Gastrocnemius medialis (tissue), 4 donors: ENCODE measurements at regions not wholly inside any gene's neighbourhood (a gene's known extent, or its start where the extent isn't known, plus 50 kb on each side); places are given as distances from the start of the nearest gene placed in this dataset.

Source experiments
- ATAC-seq, 2 donors: fragments of 150-250 bp; one replicate each; pipeline ENCODE4 v1.9.1; 2016
- DNase-seq, 2 donors: peaks; one replicate each; pipeline ENCODE4 v3.0.0-alpha.2; 2019
- H3K27ac ChIP-seq, 4 donors: fragments of 200-600 bp; sonication (generic); 1 replicate in 1 of 4; 2 replicates in 3 of 4; pipeline ENCODE4 v1.5.1; 2016 to 2018; ENCODE audit warnings: mild to moderate bottlenecking in 2 of 4, moderate library complexity in 1 of 4
- H3K27me3 ChIP-seq, 3 donors: fragments of 200-600 bp; sonication (generic) in 2 of 3; 1 replicate in 1 of 3; 2 replicates in 2 of 3; pipeline versions ENCODE4 v1.5.1 to v1.6.0; 2016 to 2019; ENCODE audit warnings: mild to moderate bottlenecking in 1 of 3, moderate library complexity in 1 of 3
- H3K36me3 ChIP-seq, 2 donors: fragments of 200-600 bp; sonication (generic) in 1 of 2; one replicate each; pipeline ENCODE4 v1.5.1; 2017 to 2018
- H3K4me1 ChIP-seq, 2 donors: fragments of 200-600 bp; sonication (generic) in 1 of 2; one replicate each; pipeline ENCODE4 v1.5.1; 2016 to 2017; ENCODE audit warnings: mild to moderate bottlenecking in 2 of 2
- H3K4me3 ChIP-seq, 4 donors: fragments of 200-600 bp; sonication (generic) in 3 of 4; 1 replicate in 1 of 4; 2 replicates in 3 of 4; pipeline ENCODE4 v1.5.1; 2016 to 2019; ENCODE audit warnings: mild to moderate bottlenecking in 2 of 4
- H3K9me3 ChIP-seq, 3 donors: fragments of 200-600 bp; sonication (generic) in 2 of 3; 1 replicate in 1 of 3; 2 replicates in 2 of 3; pipeline ENCODE4 v1.5.1; 2016 to 2019
- CTCF ChIP-seq, 5 experiments: fragments of 450-650 bp in 3 of 5; fragments of 200-600 bp in 2 of 5; sonication (generic) in 2 of 5; IDR thresholded peaks in 4 of 5; conservative IDR thresholded peaks in 1 of 5; 1 replicate in 4 of 5; 2 replicates in 1 of 5; pipeline ENCODE4 v1.5.1; 2016 to 2019; ENCODE audit warnings: antibody characterized with exemption in 5 of 5, mild to moderate bottlenecking in 3 of 5, moderate library complexity in 3 of 5
- POLR2A ChIP-seq, 2 donors: fragments of 450-650 bp; IDR thresholded peaks; one replicate each; pipeline ENCODE4 v1.6.1; 2017; ENCODE audit warnings: antibody characterized with exemption in 2 of 2, mild to moderate bottlenecking in 2 of 2, moderate library complexity in 2 of 2
- in situ Hi-C, 4 donors: fragments of 200-750 bp; cut with MboI; loops; one replicate each; pipeline versions ENCODE4 v1.15.0 to v1.8.0; 2017; ENCODE audit warnings: low sequenced_read_pairs in 4 of 4
- intact Hi-C: fragments of 100-400 bp; cut with DNase I; formaldehyde crosslinking; loops from one replicate; pipeline ENCODE4 v1.15.1; 2023; ENCODE audit warnings: low total_unique reads

- no peak overlapping the region for H3K4me3 ChIP-seq
- no peaks in the 10 kb centered on the region for H3K27me3 ChIP-seq
- ATAC-seq (no peak), DNase-seq (no peak)
- peaks cover 10 to 11% of the 10 kb centered on the region in 2 donors for H3K4me1 ChIP-seq
- intact Hi-C loops = no loop called here
- in situ Hi-C loops = no loop called here
- no peak overlapping the region for H3K27ac ChIP-seq
- no peaks in the 10 kb centered on the region for H3K36me3 ChIP-seq
- TF ChIP-seq POLR2A (IDR thresholded peaks at IDR 0.05) = no peak
- TF ChIP-seq CTCF (IDR thresholded peaks at IDR 0.05 in 4 of 5, conservative IDR thresholded peaks at IDR 0.05 in 1 of 5) = no peak
- no peaks in the 10 kb centered on the region for H3K9me3 ChIP-seq
Observed at GRCh38 chr15:79167776-79168175, 77.2 kb upstream of the RASGRF1 start.

GRCh38 chr15:79166311-79166955 lies 75.9 kb upstream of the RASGRF1 start:
- Histone ChIP-seq H3K4me1 (peaks cover 10 to 11% of the 10 kb centered on the region in 2 donors), H3K4me3 (no peak overlapping the region), H3K27ac (no peak overlapping the region), H3K9me3 (no peaks in the 10 kb centered on the region), H3K27me3 (no peaks in the 10 kb centered on the region), H3K36me3 (no peaks in the 10 kb centered on the region)
- no peak for DNase-seq
- in situ Hi-C loops (no loop called here), intact Hi-C loops (no loop called here)
- ATAC-seq = no peak
- TF ChIP-seq CTCF (IDR thresholded peaks at IDR 0.05 in 4 of 5, conservative IDR thresholded peaks at IDR 0.05 in 1 of 5) (no peak), POLR2A (IDR thresholded peaks at IDR 0.05) (no peak)

GRCh38 chr15:79164465-79164864 lies 73.9 kb upstream of the RASGRF1 start:
- Histone ChIP-seq H3K36me3 (no peaks in the 10 kb centered on the region), H3K4me3 (no peak overlapping the region), H3K9me3 (no peaks in the 10 kb centered on the region), H3K27ac (no peak overlapping the region), H3K4me1 (no peaks in the 10 kb centered on the region), H3K27me3 (no peaks in the 10 kb centered on the region)
- no peak for DNase-seq
- intact Hi-C loops = no loop called here
- in situ Hi-C loops = no loop called here
- no peak for ATAC-seq
- TF ChIP-seq POLR2A (IDR thresholded peaks at IDR 0.05) = no peak
- TF ChIP-seq CTCF (IDR thresholded peaks at IDR 0.05 in 4 of 5, conservative IDR thresholded peaks at IDR 0.05 in 1 of 5) = no peak

- TF ChIP-seq CTCF (IDR thresholded peaks at IDR 0.05 in 4 of 5, conservative IDR thresholded peaks at IDR 0.05 in 1 of 5) = no peak
- TF ChIP-seq POLR2A (IDR thresholded peaks at IDR 0.05) = no peak
- no peak overlapping the region for H3K27ac ChIP-seq
- H3K27me3 ChIP-seq = no peaks in the 10 kb centered on the region
- no peaks in the 10 kb centered on the region for H3K36me3 ChIP-seq
- intact Hi-C loops = no loop called here
- ATAC-seq (no peak), DNase-seq (no peak)
- H3K4me1 ChIP-seq = no peaks in the 10 kb centered on the region
- no peak overlapping the region for H3K4me3 ChIP-seq
- no peaks in the 10 kb centered on the region for H3K9me3 ChIP-seq
- in situ Hi-C loops = no loop called here
Observed at GRCh38 chr15:79164043-79164442, 73.5 kb upstream of the RASGRF1 start.

GRCh38 chr15:79163395-79163794 lies 72.8 kb upstream of the RASGRF1 start:
- ATAC-seq (no peak), DNase-seq (no peak)
- H3K27ac ChIP-seq = no peak overlapping the region
- in situ Hi-C loops (no loop called here), intact Hi-C loops (no loop called here)
- H3K27me3 ChIP-seq = no peaks in the 10 kb centered on the region
- no peaks in the 10 kb centered on the region for H3K9me3 ChIP-seq
- H3K36me3 ChIP-seq = no peaks in the 10 kb centered on the region
- no peaks in the 10 kb centered on the region for H3K4me1 ChIP-seq
- no peak overlapping the region for H3K4me3 ChIP-seq
- TF ChIP-seq POLR2A (IDR thresholded peaks at IDR 0.05) (no peak), CTCF (IDR thresholded peaks at IDR 0.05 in 4 of 5, conservative IDR thresholded peaks at IDR 0.05 in 1 of 5) (no peak)
